HL-60 (cell line): ENCODE measurements at regions not wholly inside any gene's neighbourhood (a gene's known extent, or its start where the extent isn't known, plus 50 kb on each side); places are given as distances from the start of the nearest gene placed in this dataset.

ENCODE experiments used
- DNase-seq, 2 experiments: peaks; one replicate each; pipeline ENCODE4 v3.0.0-alpha.2; 2010 to 2020; ENCODE audit warnings: low read depth in 1 of 2, low spot score in 1 of 2
- H3K27ac ChIP-seq: fragments of 250-450 bp; sonication (Bioruptor Pico); replicated peaks from 2 replicates; pipeline ENCODE4 v1.5.1; 2020; ENCODE audit warnings: mild to moderate bottlenecking, moderate library complexity
- H3K27me3 ChIP-seq: fragments of 250-450 bp; sonication (Bioruptor Pico); 2 replicates; pipeline ENCODE4 v1.5.1; 2021; ENCODE audit warnings: mild to moderate bottlenecking, moderate library complexity; ENCODE audit not compliant: insufficient read depth, poor library complexity, severe bottlenecking
- H3K4me3 ChIP-seq: replicated peaks from 2 replicates; pipeline ENCODE4 v1.5.1; 2011; ENCODE audit warnings: mild to moderate bottlenecking, control low read depth, low read length; ENCODE audit not compliant: insufficient read depth
- GABPA ChIP-seq: IDR thresholded peaks from 2 replicates; pipeline ENCODE4 v1.6.1; 2012; ENCODE audit warnings: low read depth
- POLR2AphosphoS5 ChIP-seq: IDR thresholded peaks from 2 replicates; pipeline ENCODE4 v1.6.1; 2012; ENCODE audit warnings: low read depth
- REST ChIP-seq: IDR thresholded peaks from 2 replicates; pipeline ENCODE4 v1.6.1; 2012; ENCODE audit warnings: low read depth; ENCODE audit not compliant: insufficient replicate concordance
- SPI1 ChIP-seq: IDR thresholded peaks from 2 replicates; pipeline ENCODE4 v1.6.1; 2012; ENCODE audit warnings: low read depth, mild to moderate bottlenecking, borderline replicate concordance
- TF ChIP-seq, protein P1 (sequence below): IDR thresholded peaks from one replicate; pipeline ENCODE4 v1.5.1; 2011; ENCODE audit warnings: low read length, control low read depth, inconsistent platforms; ENCODE audit not compliant: insufficient read depth

DNA sequence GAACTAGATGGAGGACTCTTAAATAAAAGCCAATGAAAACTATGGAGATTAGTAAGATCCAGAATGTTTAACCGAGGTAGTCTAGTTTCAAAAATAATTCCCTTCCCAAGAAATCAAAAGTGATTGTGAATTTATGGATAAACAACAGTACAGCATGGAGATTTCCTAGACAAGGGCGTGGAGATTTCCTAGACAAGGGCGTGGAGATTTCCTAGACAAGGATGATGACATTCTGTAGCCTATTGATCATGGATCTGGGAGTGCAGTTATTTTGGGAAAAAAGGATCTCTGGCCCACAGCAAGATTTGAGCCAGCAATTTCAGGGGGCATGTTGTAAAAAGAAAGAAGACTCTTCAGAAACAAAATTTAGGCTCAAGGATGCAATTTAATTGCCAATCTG, 175.3 kb downstream of the RAP2B start:
- H3K4me3 ChIP-seq: no peak overlapping the region
- DNase-seq: no peak
- TF ChIP-seq, protein P1, sequence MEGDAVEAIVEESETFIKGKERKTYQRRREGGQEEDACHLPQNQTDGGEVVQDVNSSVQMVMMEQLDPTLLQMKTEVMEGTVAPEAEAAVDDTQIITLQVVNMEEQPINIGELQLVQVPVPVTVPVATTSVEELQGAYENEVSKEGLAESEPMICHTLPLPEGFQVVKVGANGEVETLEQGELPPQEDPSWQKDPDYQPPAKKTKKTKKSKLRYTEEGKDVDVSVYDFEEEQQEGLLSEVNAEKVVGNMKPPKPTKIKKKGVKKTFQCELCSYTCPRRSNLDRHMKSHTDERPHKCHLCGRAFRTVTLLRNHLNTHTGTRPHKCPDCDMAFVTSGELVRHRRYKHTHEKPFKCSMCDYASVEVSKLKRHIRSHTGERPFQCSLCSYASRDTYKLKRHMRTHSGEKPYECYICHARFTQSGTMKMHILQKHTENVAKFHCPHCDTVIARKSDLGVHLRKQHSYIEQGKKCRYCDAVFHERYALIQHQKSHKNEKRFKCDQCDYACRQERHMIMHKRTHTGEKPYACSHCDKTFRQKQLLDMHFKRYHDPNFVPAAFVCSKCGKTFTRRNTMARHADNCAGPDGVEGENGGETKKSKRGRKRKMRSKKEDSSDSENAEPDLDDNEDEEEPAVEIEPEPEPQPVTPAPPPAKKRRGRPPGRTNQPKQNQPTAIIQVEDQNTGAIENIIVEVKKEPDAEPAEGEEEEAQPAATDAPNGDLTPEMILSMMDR: no peak
- no peak for TF ChIP-seq REST
- TF ChIP-seq POLR2AphosphoS5: no peak
- TF ChIP-seq SPI1: no peak
- TF ChIP-seq GABPA: no peak
- no peak overlapping the region for H3K27ac ChIP-seq
- H3K27me3 ChIP-seq: no peaks in the 10 kb centered on the region

GRCh38 chr3:153338487-153338886, 176.5 kb downstream of the RAP2B start:
- TF ChIP-seq REST (no peak), POLR2AphosphoS5 (no peak), GABPA (no peak), SPI1 (no peak)
- TF ChIP-seq, protein P1: no peak
- H3K27ac ChIP-seq: no peak overlapping the region
- no peak overlapping the region for H3K4me3 ChIP-seq
- H3K27me3 ChIP-seq: no peaks in the 10 kb centered on the region
- DNase-seq: no peak

DNA sequence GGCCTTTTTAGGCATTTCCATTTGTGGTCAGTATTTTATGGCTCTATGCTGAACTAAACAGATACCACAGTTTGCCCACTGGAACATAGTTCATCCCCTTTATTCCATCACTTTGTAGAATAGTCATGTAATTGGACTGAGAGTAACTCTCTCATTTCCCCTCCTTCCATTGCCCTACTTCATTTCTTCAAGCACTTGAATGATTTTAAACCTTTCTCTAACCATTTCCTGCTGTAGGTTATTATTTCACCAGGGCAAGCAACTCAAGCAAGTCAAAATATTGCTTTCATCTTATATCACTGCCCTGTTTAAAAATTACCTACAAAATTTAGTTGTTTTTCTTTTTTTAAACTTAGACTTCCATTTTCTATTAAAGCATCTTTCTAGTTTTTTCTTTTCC, 177.0 kb downstream of the RAP2B start:
- H3K4me3 ChIP-seq: no peak overlapping the region
- H3K27me3 ChIP-seq: no peaks in the 10 kb centered on the region
- TF ChIP-seq GABPA: no peak
- TF ChIP-seq, protein P1: no peak
- no peak for TF ChIP-seq REST
- TF ChIP-seq POLR2AphosphoS5: no peak
- no peak for TF ChIP-seq SPI1
- no peak for DNase-seq
- no peak overlapping the region for H3K27ac ChIP-seq
